OCI-LY3 (cell line): ENCODE measurements at regions not wholly inside any gene's neighbourhood (a gene's known extent, or its start where the extent isn't known, plus 50 kb on each side); places are given as distances from the start of the nearest gene placed in this dataset.

Experiments
- H2AFZ ChIP-seq: fragments of 200-600, 300-600 bp; shearing (Covaris generic); 2 replicates; pipeline ENCODE4 v1.6.0; 2014; ENCODE audit warnings: antibody characterized with exemption, low read depth, low read length
- H3K27ac ChIP-seq: fragments of 200-600, 300-600 bp; sonication (generic); 2 replicates; pipeline ENCODE4 v1.5.1; 2014; ENCODE audit warnings: mild to moderate bottlenecking, low read length, moderate library complexity, mixed read lengths
- H3K27me3 ChIP-seq: fragments of 200-600, 300-600 bp; sonication (generic); 2 replicates; pipeline ENCODE4 v1.6.1; 2014; ENCODE audit warnings: low read depth, low read length, mixed read lengths
- H3K36me3 ChIP-seq: fragments of 200-600, 300-600 bp; sonication (generic); replicated peaks from 2 replicates; pipeline ENCODE3; 2014; ENCODE audit warnings: low read depth, low read length, mixed read lengths
- H3K4me1 ChIP-seq: fragments of 300-600, 200-600 bp; sonication (generic); 2 replicates; pipeline ENCODE4 v1.6.1; 2014; ENCODE audit warnings: low read length, mixed read lengths
- H3K4me2 ChIP-seq: fragments of 200-600, 300-600 bp; sonication (generic); 2 replicates; pipeline ENCODE4 v1.6.1; 2014; ENCODE audit warnings: low read length, mixed read lengths
- H3K4me3 ChIP-seq: fragments of 300-600, 200-600 bp; sonication (generic); 2 replicates; pipeline ENCODE4 v1.5.1; 2014; ENCODE audit warnings: antibody characterized with exemption, mild to moderate bottlenecking, low read length, moderate library complexity
- H3K79me2 ChIP-seq: fragments of 300-600, 200-600 bp; shearing (Covaris generic); 2 replicates; pipeline ENCODE4 v1.6.1; 2014; ENCODE audit warnings: mild to moderate bottlenecking, low read length, mixed read lengths
- H3K9ac ChIP-seq: fragments of 300-600, 200-600 bp; shearing (Covaris generic); 2 replicates; pipeline ENCODE4 v1.6.0; 2014; ENCODE audit warnings: mild to moderate bottlenecking, low read length, moderate library complexity
- H3K9me3 ChIP-seq: fragments of 200-600, 300-600 bp; shearing (Covaris generic); 2 replicates; pipeline ENCODE4 v1.6.1; 2014; ENCODE audit warnings: low read length, mixed read lengths; ENCODE audit not compliant: insufficient read depth
- H4K20me1 ChIP-seq: fragments of 200-600, 300-600 bp; sonication (generic); 2 replicates; pipeline ENCODE4 v1.6.1; 2016; ENCODE audit warnings: low read length, mixed read lengths; ENCODE audit not compliant: insufficient read depth
- CTCF ChIP-seq: fragments of 200-600, 300-600 bp; sonication (generic); IDR thresholded peaks from 2 replicates; pipeline ENCODE4 v1.5.1; 2014; ENCODE audit warnings: antibody characterized with exemption, low read length, low read depth
- EZH2phosphoT487 ChIP-seq: fragments of 200-600 bp; shearing (Covaris generic); IDR thresholded peaks from 2 replicates; pipeline ENCODE4 v1.6.1; 2018; ENCODE audit warnings: antibody characterized with exemption, mixed run types, low read depth

GRCh38 chr11:70725739-70726138 is 327.4 kb downstream of the CTTN start:
- no peaks in the 10 kb centered on the region for H3K79me2 ChIP-seq
- H4K20me1 ChIP-seq, result no peaks in the 10 kb centered on the region
- H3K9ac ChIP-seq, result no peak overlapping the region
- H2AFZ ChIP-seq, result no peak overlapping the region
- H3K27me3 ChIP-seq, result peaks cover 43% of the 10 kb centered on the region
- H3K4me2 ChIP-seq, result no peak overlapping the region
- no peaks in the 10 kb centered on the region for H3K4me1 ChIP-seq
- H3K4me3 ChIP-seq, result no peak overlapping the region
- TF ChIP-seq CTCF (no peak), EZH2phosphoT487 (no peak)
- no peaks in the 10 kb centered on the region for H3K9me3 ChIP-seq
- no peak overlapping the region for H3K27ac ChIP-seq
- H3K36me3 ChIP-seq, result no peaks in the 10 kb centered on the region

GRCh38 chr11:70727021-70727420 is 328.7 kb downstream of the CTTN start:
- no peak overlapping the region for H2AFZ ChIP-seq
- TF ChIP-seq EZH2phosphoT487, result no peak
- TF ChIP-seq CTCF, result no peak
- H3K4me1 ChIP-seq, result no peaks in the 10 kb centered on the region
- H3K36me3 ChIP-seq, result no peaks in the 10 kb centered on the region
- H3K27me3 ChIP-seq, result peaks cover 34% of the 10 kb centered on the region
- H4K20me1 ChIP-seq, result no peaks in the 10 kb centered on the region
- no peak overlapping the region for H3K27ac ChIP-seq
- no peak overlapping the region for H3K9ac ChIP-seq
- no peaks in the 10 kb centered on the region for H3K79me2 ChIP-seq
- H3K4me2 ChIP-seq, result no peak overlapping the region
- no peak overlapping the region for H3K4me3 ChIP-seq
- H3K9me3 ChIP-seq, result no peaks in the 10 kb centered on the region

- no peak overlapping the region for H2AFZ ChIP-seq
- H3K4me2 ChIP-seq, result no peak overlapping the region
- no peaks in the 10 kb centered on the region for H3K36me3 ChIP-seq
- H3K9me3 ChIP-seq, result no peaks in the 10 kb centered on the region
- H4K20me1 ChIP-seq, result no peaks in the 10 kb centered on the region
- no peak overlapping the region for H3K9ac ChIP-seq
- no peak overlapping the region for H3K4me3 ChIP-seq
- no peaks in the 10 kb centered on the region for H3K79me2 ChIP-seq
- H3K27ac ChIP-seq, result no peak overlapping the region
- H3K4me1 ChIP-seq, result no peaks in the 10 kb centered on the region
- peaks cover 26% of the 10 kb centered on the region; the same call in 1 of the 2 replicates for H3K27me3 ChIP-seq
- TF ChIP-seq CTCF, result no peak
- no peak for TF ChIP-seq EZH2phosphoT487
Measured at GRCh38 chr11:70727899-70728620, 329.7 kb downstream of the CTTN start.

- Histone ChIP-seq H3K36me3 (no peaks in the 10 kb centered on the region), H3K4me3 (no peak overlapping the region), H4K20me1 (no peaks in the 10 kb centered on the region), H3K4me1 (no peaks in the 10 kb centered on the region), H3K9ac (no peak overlapping the region), H3K79me2 (no peaks in the 10 kb centered on the region), H3K27ac (no peak overlapping the region), H3K4me2 (no peak overlapping the region), H3K27me3 (peaks cover 16% of the 10 kb centered on the region; the same call in 1 of the 2 replicates), H2AFZ (no peak overlapping the region), H3K9me3 (no peaks in the 10 kb centered on the region)
- no peak for TF ChIP-seq EZH2phosphoT487
- no peak for TF ChIP-seq CTCF
Measured at GRCh38 chr11:70729949-70730348, 331.6 kb downstream of the CTTN start.
